ENCODE measurements at regions not wholly inside any gene's neighbourhood (a gene's known extent, or its start where the extent isn't known, plus 50 kb on each side); places are given as distances from the start of the nearest gene placed in this dataset.
"Not testable (repeated sequence)": the region's sequence is repeated elsewhere in the genome, so short reads cannot be mapped to it uniquely, and the experiment has no call there.

DNA sequence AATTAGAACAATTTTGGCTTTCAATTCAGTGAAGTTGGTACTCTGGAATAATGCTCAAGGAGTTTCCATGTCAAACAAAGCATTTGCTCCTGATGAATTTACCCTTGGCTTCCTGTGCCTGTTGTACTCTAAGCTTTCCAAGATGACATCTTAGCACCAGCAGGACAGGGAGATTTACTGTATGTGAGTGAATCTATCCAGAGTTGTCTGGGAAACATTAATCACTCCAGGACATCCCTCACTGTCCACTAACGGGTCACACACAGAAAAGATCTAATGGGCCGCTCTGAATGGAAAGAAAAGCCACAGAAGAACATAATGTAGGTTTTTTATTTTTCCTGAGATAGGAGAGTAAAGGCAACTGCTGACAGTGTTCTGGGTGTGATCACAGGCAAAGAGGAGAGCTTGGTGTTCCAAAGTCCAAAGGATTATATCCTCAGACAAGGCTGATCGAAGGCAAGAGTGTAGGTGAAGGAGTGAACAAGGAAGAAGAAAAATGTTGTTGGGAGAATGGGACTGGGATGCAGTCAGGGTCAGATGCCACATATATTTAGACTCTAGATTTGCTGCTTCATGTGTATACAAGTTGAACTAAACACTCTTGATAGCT, 167.7 kb upstream of the RPS23 start:
- DNase-seq (ENCODE audit: low spot score) (no peak), ATAC-seq (ENCODE audit: low read depth) (no peak)
- no peak overlapping the region for H3K4me3 ChIP-seq (ENCODE audit: severe bottlenecking)
- H3K27me3 ChIP-seq (ENCODE audit: insufficient read depth, poor library complexity, severe bottlenecking) = no peaks in the 10 kb centered on the region
- H3K4me1 ChIP-seq (ENCODE audit: insufficient read depth, poor library complexity, severe bottlenecking) = no peaks in the 10 kb centered on the region
- no peaks in the 10 kb centered on the region for H3K9me3 ChIP-seq (ENCODE audit: severe bottlenecking)
- TF ChIP-seq CTCF (IDR thresholded peaks at IDR 0.05; ENCODE audit: poor library complexity, severe bottlenecking) = no peak
- H3K36me3 ChIP-seq (ENCODE audit: low read depth) = no peaks in the 10 kb centered on the region
- H3K27ac ChIP-seq (ENCODE audit: poor library complexity, severe bottlenecking) = no peak overlapping the region

GRCh38 chr5:82439750-82440445, 161.7 kb upstream of the RPS23 start:
- Histone ChIP-seq H3K9me3 (ENCODE audit: severe bottlenecking) (no peaks in the 10 kb centered on the region), H3K4me3 (ENCODE audit: severe bottlenecking) (no peak overlapping the region), H3K4me1 (ENCODE audit: insufficient read depth, poor library complexity, severe bottlenecking) (no peaks in the 10 kb centered on the region), H3K27ac (ENCODE audit: poor library complexity, severe bottlenecking) (no peak overlapping the region), H3K36me3 (ENCODE audit: low read depth) (no peaks in the 10 kb centered on the region), H3K27me3 (ENCODE audit: insufficient read depth, poor library complexity, severe bottlenecking) (no peaks in the 10 kb centered on the region)
- no peak for TF ChIP-seq CTCF (IDR thresholded peaks at IDR 0.05; ENCODE audit: poor library complexity, severe bottlenecking)
- ATAC-seq (ENCODE audit: low read depth) (no peak), DNase-seq (ENCODE audit: low spot score) (no peak)

- not testable (repeated sequence) for H3K9me3 ChIP-seq (ENCODE audit: severe bottlenecking); H3K36me3 ChIP-seq (ENCODE audit: low read depth); H3K27ac ChIP-seq (ENCODE audit: poor library complexity, severe bottlenecking); H3K27me3 ChIP-seq (ENCODE audit: insufficient read depth, poor library complexity, severe bottlenecking); DNase-seq (ENCODE audit: low spot score); H3K4me1 ChIP-seq (ENCODE audit: insufficient read depth, poor library complexity, severe bottlenecking); H3K4me3 ChIP-seq (ENCODE audit: severe bottlenecking); ATAC-seq (ENCODE audit: low read depth)
Measured at GRCh38 chr5:82437565-82437964, 159.4 kb upstream of the RPS23 start.

DNA sequence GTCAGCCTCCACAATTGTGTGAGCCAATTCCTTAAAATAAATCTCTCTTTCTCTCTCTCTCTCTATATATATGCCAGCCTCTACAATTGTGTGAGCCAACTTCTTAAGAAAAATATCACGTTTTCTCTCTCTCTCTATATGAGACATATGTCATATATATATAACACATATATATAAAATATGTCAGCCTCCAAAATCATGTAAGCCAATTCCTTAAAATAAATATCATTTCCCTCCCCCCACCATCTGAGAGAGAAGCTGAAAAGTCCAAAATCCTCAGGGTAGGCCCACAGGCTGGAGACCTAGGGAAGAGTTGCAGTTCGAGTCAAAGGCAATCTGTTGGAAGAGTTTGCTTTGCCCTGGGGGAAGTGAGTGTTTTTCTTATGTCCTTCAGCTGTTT, 158.1 kb upstream of the RPS23 start:
- H3K9me3 ChIP-seq (ENCODE audit: severe bottlenecking) = no peaks in the 10 kb centered on the region
- no peak for TF ChIP-seq CTCF (IDR thresholded peaks at IDR 0.05; ENCODE audit: poor library complexity, severe bottlenecking)
- no peaks in the 10 kb centered on the region for H3K36me3 ChIP-seq (ENCODE audit: low read depth)
- no peak overlapping the region for H3K27ac ChIP-seq (ENCODE audit: poor library complexity, severe bottlenecking)
- DNase-seq (ENCODE audit: low spot score) = no peak
- H3K27me3 ChIP-seq (ENCODE audit: insufficient read depth, poor library complexity, severe bottlenecking) = no peaks in the 10 kb centered on the region
- no peak overlapping the region for H3K4me3 ChIP-seq (ENCODE audit: severe bottlenecking)
- H3K4me1 ChIP-seq (ENCODE audit: insufficient read depth, poor library complexity, severe bottlenecking) = no peaks in the 10 kb centered on the region
- no peak for ATAC-seq (ENCODE audit: low read depth)

- not testable (repeated sequence) for DNase-seq (ENCODE audit: low spot score); H3K4me1 ChIP-seq (ENCODE audit: insufficient read depth, poor library complexity, severe bottlenecking); H3K36me3 ChIP-seq (ENCODE audit: low read depth); H3K9me3 ChIP-seq (ENCODE audit: severe bottlenecking); H3K27ac ChIP-seq (ENCODE audit: poor library complexity, severe bottlenecking); H3K27me3 ChIP-seq (ENCODE audit: insufficient read depth, poor library complexity, severe bottlenecking)
- 0 out of 3 replicates have a peak, but pooled peaks have one; percentile 49 for ATAC-seq (ENCODE audit: low read depth)
- H3K4me3 ChIP-seq (ENCODE audit: severe bottlenecking) = peak overlapping the region; percentile 10
Measured at GRCh38 chr5:82434696-82435660, 156.8 kb upstream of the RPS23 start.

All from RWPE2 (cell line).